ENCODE measurements at regions not wholly inside any gene's neighbourhood (a gene's known extent, or its start where the extent isn't known, plus 50 kb on each side); places are given as distances from the start of the nearest gene placed in this dataset.

DNA sequence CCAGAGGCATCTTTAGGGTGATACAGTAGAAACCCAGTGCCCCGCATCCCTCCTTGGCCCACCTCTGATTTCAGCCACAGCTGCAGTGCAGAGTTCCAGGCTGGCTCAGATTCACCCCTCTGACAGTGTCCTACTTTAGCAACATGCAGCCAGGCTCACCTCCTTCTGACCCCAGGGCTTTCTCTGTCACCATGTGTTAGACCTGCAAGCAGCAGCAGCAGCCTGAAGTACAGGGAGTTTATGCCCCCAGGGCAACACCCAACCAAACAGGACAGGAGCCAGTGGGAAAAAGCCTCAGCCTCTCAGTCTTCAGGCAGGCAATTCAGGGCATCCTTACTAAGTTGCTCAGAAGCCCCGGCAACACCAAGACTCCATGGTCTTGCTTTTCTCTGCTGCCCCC lies 109.0 kb upstream of the PLXNA4 start:
- Histone ChIP-seq H3K9ac (ENCODE audit: low read length) (no peak overlapping the region), H3K9me3 (ENCODE audit: insufficient read depth, low read length) (peaks cover 6% of the 10 kb centered on the region), H3K79me2 (ENCODE audit: low read length) (no peaks in the 10 kb centered on the region), H4K20me1 (ENCODE audit: insufficient read depth, low read length) (no peaks in the 10 kb centered on the region), H2AFZ (ENCODE audit: low read depth, low read length) (no peak overlapping the region), H3K27me3 (ENCODE audit: low read depth, low read length) (peaks cover 4% of the 10 kb centered on the region; the same call in 1 of the 2 replicates), H3K27ac (ENCODE audit: low read length) (no peak overlapping the region), H3K4me2 (ENCODE audit: low read length) (no peak overlapping the region), H3K4me3 (ENCODE audit: low read length) (no peak overlapping the region), H3K36me3 (replicated peaks; ENCODE audit: low read depth, low read length) (no peaks in the 10 kb centered on the region), H3K4me1 (ENCODE audit: low read length) (no peaks in the 10 kb centered on the region)
- TF ChIP-seq EZH2phosphoT487 (IDR thresholded peaks at IDR 0.05; ENCODE audit: low read depth): no peak
- TF ChIP-seq, protein P1, sequence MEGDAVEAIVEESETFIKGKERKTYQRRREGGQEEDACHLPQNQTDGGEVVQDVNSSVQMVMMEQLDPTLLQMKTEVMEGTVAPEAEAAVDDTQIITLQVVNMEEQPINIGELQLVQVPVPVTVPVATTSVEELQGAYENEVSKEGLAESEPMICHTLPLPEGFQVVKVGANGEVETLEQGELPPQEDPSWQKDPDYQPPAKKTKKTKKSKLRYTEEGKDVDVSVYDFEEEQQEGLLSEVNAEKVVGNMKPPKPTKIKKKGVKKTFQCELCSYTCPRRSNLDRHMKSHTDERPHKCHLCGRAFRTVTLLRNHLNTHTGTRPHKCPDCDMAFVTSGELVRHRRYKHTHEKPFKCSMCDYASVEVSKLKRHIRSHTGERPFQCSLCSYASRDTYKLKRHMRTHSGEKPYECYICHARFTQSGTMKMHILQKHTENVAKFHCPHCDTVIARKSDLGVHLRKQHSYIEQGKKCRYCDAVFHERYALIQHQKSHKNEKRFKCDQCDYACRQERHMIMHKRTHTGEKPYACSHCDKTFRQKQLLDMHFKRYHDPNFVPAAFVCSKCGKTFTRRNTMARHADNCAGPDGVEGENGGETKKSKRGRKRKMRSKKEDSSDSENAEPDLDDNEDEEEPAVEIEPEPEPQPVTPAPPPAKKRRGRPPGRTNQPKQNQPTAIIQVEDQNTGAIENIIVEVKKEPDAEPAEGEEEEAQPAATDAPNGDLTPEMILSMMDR (IDR thresholded peaks at IDR 0.05; ENCODE audit: low read depth, low read length): no peak

- no peak for TF ChIP-seq EZH2phosphoT487 (IDR thresholded peaks at IDR 0.05; ENCODE audit: low read depth)
- TF ChIP-seq, protein P1 (IDR thresholded peaks at IDR 0.05; ENCODE audit: low read depth, low read length): no peak
- Histone ChIP-seq H3K4me2 (ENCODE audit: low read length) (no peak overlapping the region), H3K79me2 (ENCODE audit: low read length) (no peaks in the 10 kb centered on the region), H3K27me3 (ENCODE audit: low read depth, low read length) (peaks cover 4% of the 10 kb centered on the region; the same call in 1 of the 2 replicates), H3K4me3 (ENCODE audit: low read length) (no peak overlapping the region), H3K4me1 (ENCODE audit: low read length) (no peaks in the 10 kb centered on the region), H3K27ac (ENCODE audit: low read length) (no peak overlapping the region), H3K9ac (ENCODE audit: low read length) (no peak overlapping the region), H4K20me1 (ENCODE audit: insufficient read depth, low read length) (no peaks in the 10 kb centered on the region), H3K9me3 (ENCODE audit: insufficient read depth, low read length) (peaks cover 6% of the 10 kb centered on the region), H3K36me3 (replicated peaks; ENCODE audit: low read depth, low read length) (no peaks in the 10 kb centered on the region), H2AFZ (ENCODE audit: low read depth, low read length) (no peak overlapping the region)
Observed at GRCh38 chr7:132683896-132684690, 107.8 kb upstream of the PLXNA4 start.

DNA sequence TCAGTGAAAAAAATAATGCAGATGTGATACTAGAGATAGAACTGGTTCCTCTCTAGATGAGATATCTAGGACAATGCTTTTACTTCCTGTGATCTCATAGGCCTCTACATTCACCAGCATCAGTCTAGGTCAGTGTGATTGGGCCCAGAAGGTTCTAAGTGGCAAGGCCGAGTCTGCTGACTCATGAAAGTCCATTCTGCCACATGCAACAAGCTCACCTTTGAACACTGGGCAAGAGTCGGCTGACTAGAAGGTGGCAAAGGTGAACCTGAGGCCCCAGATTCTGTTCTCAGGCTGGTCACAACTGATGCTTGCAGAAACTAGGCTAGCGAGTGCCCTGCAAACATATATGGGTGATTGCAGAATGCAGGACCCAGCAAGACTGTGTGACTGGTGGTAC lies 105.7 kb upstream of the PLXNA4 start:
- Histone ChIP-seq H3K36me3 (replicated peaks; ENCODE audit: low read depth, low read length) (no peaks in the 10 kb centered on the region), H3K4me3 (ENCODE audit: low read length) (no peak overlapping the region), H3K27ac (ENCODE audit: low read length) (no peak overlapping the region), H3K4me1 (ENCODE audit: low read length) (no peaks in the 10 kb centered on the region), H2AFZ (ENCODE audit: low read depth, low read length) (no peak overlapping the region), H3K4me2 (ENCODE audit: low read length) (no peak overlapping the region), H3K9me3 (ENCODE audit: insufficient read depth, low read length) (peaks cover 6% of the 10 kb centered on the region), H4K20me1 (ENCODE audit: insufficient read depth, low read length) (no peaks in the 10 kb centered on the region), H3K79me2 (ENCODE audit: low read length) (no peaks in the 10 kb centered on the region), H3K9ac (ENCODE audit: low read length) (no peak overlapping the region), H3K27me3 (ENCODE audit: low read depth, low read length) (peaks cover 2% of the 10 kb centered on the region; the same call in 1 of the 2 replicates)
- TF ChIP-seq EZH2phosphoT487 (IDR thresholded peaks at IDR 0.05; ENCODE audit: low read depth): no peak
- TF ChIP-seq, protein P1 (IDR thresholded peaks at IDR 0.05; ENCODE audit: low read depth, low read length): no peak

DNA sequence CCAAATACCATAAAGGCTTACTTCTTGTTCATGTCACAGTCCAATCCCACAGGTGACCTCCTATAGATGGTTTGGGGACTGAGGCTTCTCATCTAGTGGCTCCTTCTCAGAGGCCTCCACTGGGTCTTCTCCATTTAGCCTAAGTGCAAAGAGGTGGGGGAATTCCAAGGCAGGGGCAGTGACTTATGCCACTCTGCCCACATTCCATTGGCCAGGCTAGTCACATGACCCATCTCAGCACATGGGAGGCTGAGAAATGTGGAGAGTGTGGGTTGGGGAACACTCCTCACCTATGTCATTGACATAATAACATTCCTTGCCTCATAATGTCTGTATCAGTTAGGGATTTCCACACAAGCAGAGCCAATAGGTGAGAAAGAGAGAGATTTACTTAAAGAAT lies 104.3 kb upstream of the PLXNA4 start:
- H4K20me1 ChIP-seq (ENCODE audit: insufficient read depth, low read length): no peaks in the 10 kb centered on the region
- H2AFZ ChIP-seq (ENCODE audit: low read depth, low read length): no peak overlapping the region
- no peaks in the 10 kb centered on the region for H3K36me3 ChIP-seq (replicated peaks; ENCODE audit: low read depth, low read length)
- no peak overlapping the region for H3K4me2 ChIP-seq (ENCODE audit: low read length)
- no peak overlapping the region for H3K4me3 ChIP-seq (ENCODE audit: low read length)
- H3K9me3 ChIP-seq (ENCODE audit: insufficient read depth, low read length): no peaks in the 10 kb centered on the region
- H3K79me2 ChIP-seq (ENCODE audit: low read length): no peaks in the 10 kb centered on the region
- H3K9ac ChIP-seq (ENCODE audit: low read length): no peak overlapping the region
- no peaks in the 10 kb centered on the region for H3K27me3 ChIP-seq (ENCODE audit: low read depth, low read length)
- TF ChIP-seq, protein P1 (IDR thresholded peaks at IDR 0.05; ENCODE audit: low read depth, low read length): no peak
- TF ChIP-seq EZH2phosphoT487 (IDR thresholded peaks at IDR 0.05; ENCODE audit: low read depth): no peak
- no peaks in the 10 kb centered on the region for H3K4me1 ChIP-seq (ENCODE audit: low read length)
- no peak overlapping the region for H3K27ac ChIP-seq (ENCODE audit: low read length)
